OCI-LY1 (cell line): ENCODE measurements at regions not wholly inside any gene's neighbourhood (a gene's known extent, or its start where the extent isn't known, plus 50 kb on each side); places are given as distances from the start of the nearest gene placed in this dataset.

Source experiments
- EZH2 ChIP-seq: fragments of 200-600 bp; sonication (generic), shearing (Covaris generic); IDR thresholded peaks from 2 replicates; pipeline ENCODE4 v1.8.0; 2017; ENCODE audit warnings: borderline replicate concordance, mixed run types, mild to moderate bottlenecking, antibody characterized with exemption, low read length, moderate library complexity, mixed read lengths
- TF ChIP-seq, protein P1 (sequence below): fragments of 200-600 bp; sonication (generic), shearing (Covaris generic); IDR thresholded peaks from 2 replicates; pipeline ENCODE4 v1.5.1; 2017; ENCODE audit warnings: mild to moderate bottlenecking, antibody characterized with exemption, low read length, moderate library complexity, mixed read lengths

DNA sequence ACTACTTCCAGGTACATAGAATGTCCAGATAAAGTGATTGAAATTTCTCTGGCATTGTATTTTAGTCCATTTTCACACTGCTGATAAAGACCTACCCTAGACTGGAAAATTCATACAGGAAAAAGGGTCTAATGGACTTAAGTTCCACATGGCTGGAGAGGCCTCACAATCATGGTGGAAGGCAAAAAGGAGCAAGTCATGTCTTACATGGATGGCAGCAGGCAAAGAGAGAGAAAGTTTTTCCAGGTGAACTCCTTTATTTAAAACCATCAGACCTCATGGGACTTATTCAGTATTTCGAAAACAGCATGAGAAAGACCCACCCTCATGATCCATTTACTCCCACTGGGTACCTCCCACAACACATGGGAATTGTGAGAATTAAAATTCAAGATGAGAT, 1359.7 kb upstream of the RAG2 start:
- TF ChIP-seq, protein P1, sequence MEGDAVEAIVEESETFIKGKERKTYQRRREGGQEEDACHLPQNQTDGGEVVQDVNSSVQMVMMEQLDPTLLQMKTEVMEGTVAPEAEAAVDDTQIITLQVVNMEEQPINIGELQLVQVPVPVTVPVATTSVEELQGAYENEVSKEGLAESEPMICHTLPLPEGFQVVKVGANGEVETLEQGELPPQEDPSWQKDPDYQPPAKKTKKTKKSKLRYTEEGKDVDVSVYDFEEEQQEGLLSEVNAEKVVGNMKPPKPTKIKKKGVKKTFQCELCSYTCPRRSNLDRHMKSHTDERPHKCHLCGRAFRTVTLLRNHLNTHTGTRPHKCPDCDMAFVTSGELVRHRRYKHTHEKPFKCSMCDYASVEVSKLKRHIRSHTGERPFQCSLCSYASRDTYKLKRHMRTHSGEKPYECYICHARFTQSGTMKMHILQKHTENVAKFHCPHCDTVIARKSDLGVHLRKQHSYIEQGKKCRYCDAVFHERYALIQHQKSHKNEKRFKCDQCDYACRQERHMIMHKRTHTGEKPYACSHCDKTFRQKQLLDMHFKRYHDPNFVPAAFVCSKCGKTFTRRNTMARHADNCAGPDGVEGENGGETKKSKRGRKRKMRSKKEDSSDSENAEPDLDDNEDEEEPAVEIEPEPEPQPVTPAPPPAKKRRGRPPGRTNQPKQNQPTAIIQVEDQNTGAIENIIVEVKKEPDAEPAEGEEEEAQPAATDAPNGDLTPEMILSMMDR, result no peak
- TF ChIP-seq EZH2, result no peak
